Heart left ventricle (tissue), 16 donors: ENCODE measurements at regions not wholly inside any gene's neighbourhood (a gene's known extent, or its start where the extent isn't known, plus 50 kb on each side); places are given as distances from the start of the nearest gene placed in this dataset.

ENCODE experiments used
- ATAC-seq, 4 donors: fragments of 200-7000 bp; cut with Tn5 transposase; one replicate each; pipeline ENCODE4 v1.9.1; 2020 to 2022; ENCODE audit warnings: moderate library complexity in 4 of 4, mild to moderate bottlenecking in 3 of 4, moderate number of reproducible peaks in 1 of 4
- DNase-seq, 5 donors: peaks; one replicate each; pipeline ENCODE4 v3.0.0-alpha.2; 2020
- H3K27ac ChIP-seq, 12 donors: fragments of 200-600 bp; sonication (generic) in 4 of 12; one replicate each; pipeline versions ENCODE4 v1.5.0 to v1.8.0; 2016 to 2022; ENCODE audit warnings: mild to moderate bottlenecking in 2 of 12
- H3K27me3 ChIP-seq, 9 donors: fragments of 200-600 bp; sonication (generic) in 2 of 9; one replicate each; pipeline versions ENCODE4 v1.5.1 to v1.8.0; 2016 to 2022; ENCODE audit warnings: mild to moderate bottlenecking in 3 of 9
- H3K36me3 ChIP-seq, 9 donors: fragments of 200-600 bp; sonication (generic) in 2 of 9; one replicate each; pipeline versions ENCODE4 v1.5.0 to v1.8.0; 2018 to 2022; ENCODE audit warnings: mild to moderate bottlenecking in 2 of 9
- H3K4me1 ChIP-seq, 12 donors: fragments of 200-600 bp; sonication (generic) in 4 of 12; one replicate each; pipeline versions ENCODE4 v1.5.0 to v1.8.0; 2016 to 2022; ENCODE audit warnings: mild to moderate bottlenecking in 3 of 12
- H3K4me3 ChIP-seq, 12 donors: fragments of 200-600 bp; sonication (generic) in 4 of 12; one replicate each; pipeline versions ENCODE4 v1.5.0 to v1.8.0; 2017 to 2022; ENCODE audit warnings: mild to moderate bottlenecking in 9 of 12, moderate library complexity in 4 of 12
- H3K9me3 ChIP-seq, 12 donors: fragments of 200-600 bp; sonication (generic) in 4 of 12; one replicate each; pipeline versions ENCODE4 v1.5.0 to v1.8.0; 2016 to 2022; ENCODE audit warnings: mild to moderate bottlenecking in 1 of 12
- CTCF ChIP-seq, 12 donors: fragments of 200-600 bp; sonication (generic) in 4 of 12; IDR thresholded peaks; one replicate each; pipeline versions ENCODE4 v1.5.0 to v1.8.0; 2018 to 2022; ENCODE audit warnings: antibody characterized with exemption in 12 of 12, mild to moderate bottlenecking in 5 of 12
- POLR2A ChIP-seq, 2 donors: fragments of 450-650 bp; IDR thresholded peaks; one replicate each; pipeline ENCODE4 v1.6.1; 2017; ENCODE audit warnings: antibody characterized with exemption in 2 of 2, mild to moderate bottlenecking in 2 of 2, moderate library complexity in 2 of 2
- WGBS, 4 donors: extraction: QIAGEN DNeasy Blood & Tissue Kit in 2 of 4; methylation state at CpG; one replicate each; pipeline versions ENCODE4 v1.1.5 to v1.1.7; 2013 to 2018; 5-methylcytosine and 5-hydroxymethylcytosine counted together
- intact Hi-C, 10 donors: fragments of 100-400 bp; cut with DNase I; formaldehyde crosslinking; loops; one replicate each; pipeline versions ENCODE4 v1.11.1 to v1.14.2; 2022
- donor health status: ischemic (EF 13 %, LVEDD 7.1; RV severe dilation, severe dysfunction).
- donor health status: healthy with polysubstance abuse.
- donor health status: DM: no; HTN: yes; CAD: no.
- donor health status: DM: no; HTN: no; CAD: no.
- donor health status: ischemic (EF 25% LVEDD 6.9; RV normal size, moderate dysfunction).
- donor health status: ischemic (EF 25% LVEDD 5.7; RV mildly dilated, moderate dysfunction).
- donor health status: healthy.
- donor health status: DM: yes; HTN: yes; CAD: no.
- donor health status: ischemic (EF 35%, LVEDD 5.7; RV mildly dilated, moderate dysfunction).
- donor health status: nonischemic (EF 11% LVEDD 7.7; RV severe dilation, severe dysfunction).
- donor health status: DM: yes; HTN: yes; CAD: no.
- donor health status: PGD.
- donor health status: ischemic (EF 29% LVEDD 5.4; RV normal size, mild dysfunction).
- donor health status: nonischemic (EF 23%, LVEDD 6.1; RV moderate dilation, normal function).

- whole genome bisulfite sequencing, 4 donors, result 69 to 83% (median 81%) methylated on average over 5 of the region's 5 CpGs
- DNase-seq, result no peak
Observed at GRCh38 chr4:187191676-187192075, 468.0 kb upstream of the FAT1 start.

GRCh38 chr4:187192266-187192665, 468.6 kb upstream of the FAT1 start:
- 86 to 89% (median 89%) methylated on average over 9 of the region's 9 CpGs for WGBS, 4 donors
- Histone ChIP-seq H3K36me3 (no peaks in the 10 kb centered on the region), H3K4me3 (no peak overlapping the region), H3K27me3 (no peaks in the 10 kb centered on the region), H3K27ac (no peak overlapping the region), H3K4me1 (no peaks in the 10 kb centered on the region), H3K9me3 (no peaks in the 10 kb centered on the region)
- intact Hi-C loops, result no loop called here
- DNase-seq, result no peak
- TF ChIP-seq CTCF (IDR thresholded peaks at IDR 0.05), result no peak
- no peak for TF ChIP-seq POLR2A (IDR thresholded peaks at IDR 0.05)
- ATAC-seq, result no peak

More at GRCh38 chr4:187191676-187192075, 468.0 kb upstream of the FAT1 start:
- Histone ChIP-seq H3K9me3 (no peaks in the 10 kb centered on the region), H3K36me3 (no peaks in the 10 kb centered on the region), H3K4me1 (no peaks in the 10 kb centered on the region), H3K27ac (no peak overlapping the region), H3K27me3 (no peaks in the 10 kb centered on the region), H3K4me3 (no peak overlapping the region)
- intact Hi-C loops, result no loop called here
- no peak for ATAC-seq
- TF ChIP-seq POLR2A (IDR thresholded peaks at IDR 0.05) (no peak), CTCF (IDR thresholded peaks at IDR 0.05) (no peak)

GRCh38 chr4:187193141-187193540, 469.5 kb upstream of the FAT1 start:
- no peak for TF ChIP-seq CTCF (IDR thresholded peaks at IDR 0.05)
- DNase-seq (no peak), ATAC-seq (no peak)
- Histone ChIP-seq H3K4me3 (no peak overlapping the region), H3K27me3 (no peaks in the 10 kb centered on the region), H3K27ac (no peak overlapping the region), H3K9me3 (peaks cover 0 to 3% (median 0%) of the 10 kb centered on the region in 12 donors), H3K36me3 (no peaks in the 10 kb centered on the region), H3K4me1 (no peaks in the 10 kb centered on the region)
- intact Hi-C loops, result no loop called here
- 53 to 83% (median 58%) methylated on average over 2 to 3 of the region's 3 CpGs for WGBS, 4 donors

GRCh38 chr4:187204389-187204918, 480.8 kb upstream of the FAT1 start:
- Histone ChIP-seq H3K4me3 (no peak overlapping the region), H3K36me3 (no peaks in the 10 kb centered on the region), H3K9me3 (peaks cover 0 to 25% (median 6%) of the 10 kb centered on the region in 12 donors), H3K27ac (no peak overlapping the region), H3K4me1 (no peaks in the 10 kb centered on the region), H3K27me3 (no peaks in the 10 kb centered on the region)
- no peak for DNase-seq
- 74 to 85% (median 81%) methylated on average over 5 of the region's 5 CpGs for WGBS, 4 donors
- no peak for TF ChIP-seq POLR2A (IDR thresholded peaks at IDR 0.05)
- no peak for TF ChIP-seq CTCF (IDR thresholded peaks at IDR 0.05)
- intact Hi-C loops, result no loop called here
- no peak for ATAC-seq
